ENCODE measurements at regions not wholly inside any gene's neighbourhood (a gene's known extent, or its start where the extent isn't known, plus 50 kb on each side); places are given as distances from the start of the nearest gene placed in this dataset.
"Not testable (repeated sequence)": the region's sequence is repeated elsewhere in the genome, so short reads cannot be mapped to it uniquely, and the experiment has no call there.

- H3K27ac ChIP-seq: no peak overlapping the region
- TF ChIP-seq CTCF (IDR thresholded peaks at IDR 0.05) (no peak), POLR2A (IDR thresholded peaks at IDR 0.05) (no peak)
- no peaks in the 10 kb centered on the region for H3K4me1 ChIP-seq
- H3K4me3 ChIP-seq: no peak overlapping the region
- H3K27me3 ChIP-seq: no peaks in the 10 kb centered on the region
- H3K36me3 ChIP-seq: no peaks in the 10 kb centered on the region
- H3K9me3 ChIP-seq: no peaks in the 10 kb centered on the region
- DNase-seq: no peak
Measured at GRCh38 chrX:56343219-56343618, 111.1 kb downstream of the KLF8 start.

GRCh38 chrX:56343664-56344063 lies 111.5 kb downstream of the KLF8 start:
- Histone ChIP-seq H3K4me1 (no peaks in the 10 kb centered on the region), H3K27me3 (no peaks in the 10 kb centered on the region), H3K36me3 (no peaks in the 10 kb centered on the region), H3K9me3 (no peaks in the 10 kb centered on the region), H3K4me3 (no peak overlapping the region), H3K27ac (no peak overlapping the region)
- DNase-seq: peak in 1 of 3 donors; percentile 35
- TF ChIP-seq POLR2A (IDR thresholded peaks at IDR 0.05): no peak
- TF ChIP-seq CTCF (IDR thresholded peaks at IDR 0.05): no peak

GRCh38 chrX:56358145-56358544 lies 126.0 kb downstream of the KLF8 start:
- not testable (repeated sequence) for H3K27ac ChIP-seq, H3K36me3 ChIP-seq, H3K9me3 ChIP-seq, DNase-seq, H3K27me3 ChIP-seq, H3K4me3 ChIP-seq, H3K4me1 ChIP-seq

GRCh38 chrX:56365171-56365570 lies 133.0 kb downstream of the KLF8 start:
- DNase-seq, H3K27me3 ChIP-seq, H3K4me3 ChIP-seq, H3K4me1 ChIP-seq, H3K9me3 ChIP-seq, H3K27ac ChIP-seq, H3K36me3 ChIP-seq: not testable (repeated sequence)

GRCh38 chrX:56366901-56367300 lies 134.7 kb downstream of the KLF8 start:
- H3K36me3 ChIP-seq: no peaks in the 10 kb centered on the region
- H3K4me3 ChIP-seq: no peak overlapping the region
- TF ChIP-seq CTCF (IDR thresholded peaks at IDR 0.05) (no peak), POLR2A (IDR thresholded peaks at IDR 0.05) (no peak)
- no peak overlapping the region for H3K27ac ChIP-seq
- no peaks in the 10 kb centered on the region for H3K4me1 ChIP-seq
- no peaks in the 10 kb centered on the region for H3K9me3 ChIP-seq
- H3K27me3 ChIP-seq: no peaks in the 10 kb centered on the region
- peak in 1 of 3 donors; percentile 46 for DNase-seq

GRCh38 chrX:56368962-56369361 lies 136.8 kb downstream of the KLF8 start:
- Histone ChIP-seq H3K4me1 (no peaks in the 10 kb centered on the region), H3K27ac (no peak overlapping the region), H3K4me3 (no peak overlapping the region), H3K36me3 (no peaks in the 10 kb centered on the region), H3K27me3 (no peaks in the 10 kb centered on the region), H3K9me3 (no peaks in the 10 kb centered on the region)
- TF ChIP-seq POLR2A (IDR thresholded peaks at IDR 0.05) (no peak), CTCF (IDR thresholded peaks at IDR 0.05) (no peak)
- no peak for DNase-seq

GRCh38 chrX:56379984-56380780 lies 148.0 kb downstream of the KLF8 start:
- not testable (repeated sequence) for H3K27ac ChIP-seq, H3K36me3 ChIP-seq, H3K27me3 ChIP-seq, H3K9me3 ChIP-seq, H3K4me1 ChIP-seq, DNase-seq, H3K4me3 ChIP-seq

All from Peyer's patch (tissue), 4 donors.